ENCODE measurements at regions not wholly inside any gene's neighbourhood (a gene's known extent, or its start where the extent isn't known, plus 50 kb on each side); places are given as distances from the start of the nearest gene placed in this dataset.

DNA sequence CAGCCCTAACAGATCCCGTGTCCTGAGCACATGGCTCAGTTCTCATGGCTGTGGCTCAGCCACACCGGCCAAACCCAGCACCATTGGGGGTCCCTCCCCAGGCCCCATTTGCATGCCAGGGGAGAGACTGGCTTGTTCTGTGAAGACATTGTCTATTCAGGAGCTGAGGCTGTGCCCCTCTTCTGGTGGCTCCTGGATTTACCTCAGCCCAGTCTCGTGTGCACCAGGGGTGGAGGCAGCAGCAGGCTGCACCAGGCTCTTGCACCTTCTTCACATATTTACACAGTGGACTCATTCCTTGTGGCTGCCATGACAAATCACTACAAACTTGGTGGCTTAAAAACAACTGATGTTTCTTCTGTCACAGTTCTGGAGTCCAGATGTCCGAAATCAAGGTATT is 92.4 kb upstream of the ITGA6 start:
- DNase-seq, result no peak

DNA sequence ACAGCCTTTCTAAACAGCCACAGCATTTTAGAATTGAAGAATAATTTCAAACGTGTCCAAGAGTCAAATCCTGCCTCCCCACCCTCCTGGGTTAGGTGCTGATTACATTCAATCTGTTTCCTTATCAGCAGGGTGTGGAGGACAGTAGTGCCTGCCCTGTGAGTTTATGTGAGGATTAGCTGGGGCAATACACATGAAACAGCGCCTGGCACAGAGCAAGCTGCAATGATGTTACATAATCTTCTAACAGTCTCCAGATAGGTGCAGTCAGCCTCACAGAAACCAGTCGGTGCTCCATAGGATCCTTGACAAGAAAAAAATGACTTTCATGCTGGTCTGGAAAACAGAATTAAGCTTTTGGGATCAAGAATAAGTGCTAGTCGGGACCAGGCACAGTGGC is 91.7 kb upstream of the ITGA6 start:
- no peak for DNase-seq

DNA sequence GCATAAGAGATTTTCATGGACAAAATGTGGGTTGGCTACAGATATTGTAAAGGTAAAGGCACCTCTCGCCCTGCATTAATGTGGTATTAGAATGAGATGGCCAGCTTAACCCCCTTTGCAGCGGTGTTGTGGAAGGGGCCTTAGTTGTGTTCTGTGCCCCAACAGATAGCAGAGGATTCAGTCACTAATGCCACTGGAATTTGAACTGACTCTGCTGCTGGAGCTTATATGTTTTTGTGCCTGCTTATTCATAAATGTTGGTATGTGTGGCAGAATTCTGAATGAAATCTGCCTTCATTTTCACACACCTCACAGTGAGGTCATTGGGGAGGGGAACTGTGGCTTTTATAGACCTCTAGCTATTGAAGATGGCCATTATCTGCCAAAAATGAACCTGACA is 90.7 kb upstream of the ITGA6 start:
- no peak for DNase-seq

DNA sequence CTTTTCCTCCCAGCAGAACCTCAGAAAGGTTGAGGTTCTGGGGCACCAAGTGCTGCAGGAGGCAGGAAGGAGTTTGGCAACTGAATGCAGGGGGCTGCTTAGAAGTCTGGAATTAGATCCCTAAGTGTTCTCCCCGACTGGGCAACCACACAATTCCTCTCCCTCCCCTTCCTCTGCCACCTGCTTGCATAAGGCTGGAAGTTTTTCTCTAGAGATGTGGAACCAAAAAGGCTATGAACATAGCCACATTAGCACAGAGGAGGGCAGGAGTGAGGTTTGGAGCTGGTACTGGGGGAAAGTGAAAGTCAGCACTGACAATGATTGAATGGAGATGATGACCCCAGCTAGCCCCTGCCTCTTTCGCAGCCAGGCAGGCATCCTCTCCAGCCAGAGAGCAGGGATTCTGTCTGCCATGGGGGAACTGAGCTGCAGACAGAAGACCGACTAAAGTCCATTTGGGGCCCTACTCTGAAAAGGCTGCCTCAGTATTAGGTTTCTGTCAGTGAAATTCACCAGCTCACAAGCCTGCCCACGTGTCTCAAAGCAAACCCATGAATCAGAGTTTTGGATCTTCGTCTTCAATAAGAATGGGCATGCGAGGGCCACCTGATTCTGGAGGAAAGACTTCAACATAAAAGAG is 87.9 kb upstream of the ITGA6 start:
- DNase-seq, result no peak

DNA sequence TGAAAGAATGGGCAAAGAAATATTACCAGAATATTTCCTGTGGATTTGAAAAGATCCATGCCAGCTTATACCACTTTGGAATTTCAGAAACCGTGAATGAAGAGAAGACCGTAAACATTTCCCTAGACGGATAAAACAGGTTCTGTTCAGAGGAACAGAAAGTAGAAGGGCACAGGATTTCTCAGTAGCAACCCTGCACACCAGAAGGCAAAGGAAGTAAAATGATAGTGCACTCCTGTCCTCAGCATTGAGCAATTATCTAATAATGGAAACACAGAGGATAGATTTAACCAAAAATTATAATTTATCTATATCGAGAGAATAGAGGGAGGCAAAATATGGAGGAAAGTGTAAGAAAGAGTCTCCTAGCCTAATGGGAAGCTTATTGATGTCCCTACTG is 87.0 kb upstream of the ITGA6 start:
- DNase-seq, result no peak

DNA sequence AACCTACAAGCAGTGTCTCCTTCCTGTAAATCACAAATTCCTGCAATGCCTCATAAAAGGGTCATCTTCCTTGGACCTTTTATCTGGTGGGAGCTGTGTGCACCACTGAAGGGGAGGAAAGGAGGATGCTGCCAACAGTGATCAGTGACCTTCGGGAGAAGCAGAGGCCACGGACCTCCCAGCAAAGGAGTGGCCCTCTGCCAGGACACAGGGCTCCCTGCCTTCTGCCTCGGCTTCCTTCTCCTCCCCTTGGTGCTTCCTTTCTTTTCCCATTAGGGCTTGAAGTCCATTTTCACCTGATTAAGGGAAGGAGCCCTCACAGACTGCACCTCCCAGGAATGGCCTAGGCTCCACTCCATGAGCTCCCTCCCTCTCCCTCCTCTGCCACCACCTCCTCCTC is 85.3 kb upstream of the ITGA6 start:
- no peak for DNase-seq

DNA sequence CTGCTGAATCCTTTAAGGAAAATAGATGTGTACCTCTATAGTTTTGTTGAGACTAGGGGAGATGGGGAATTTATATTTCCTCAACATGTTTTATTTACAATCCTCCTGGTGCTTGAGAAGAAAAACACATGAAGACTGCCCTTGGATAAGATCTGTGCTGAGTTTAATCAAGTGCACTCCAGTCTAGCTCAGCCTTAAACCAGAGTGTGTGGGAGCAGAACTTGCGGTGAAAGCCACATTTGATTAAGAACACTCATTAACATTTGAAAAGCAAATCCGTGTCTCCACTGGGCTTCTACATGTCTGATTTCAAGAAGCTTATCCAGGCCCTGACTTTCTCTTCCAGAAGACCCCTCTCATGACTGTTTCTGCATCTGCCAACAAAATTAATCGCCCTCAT is 84.8 kb upstream of the ITGA6 start:
- no peak for DNase-seq

DNA sequence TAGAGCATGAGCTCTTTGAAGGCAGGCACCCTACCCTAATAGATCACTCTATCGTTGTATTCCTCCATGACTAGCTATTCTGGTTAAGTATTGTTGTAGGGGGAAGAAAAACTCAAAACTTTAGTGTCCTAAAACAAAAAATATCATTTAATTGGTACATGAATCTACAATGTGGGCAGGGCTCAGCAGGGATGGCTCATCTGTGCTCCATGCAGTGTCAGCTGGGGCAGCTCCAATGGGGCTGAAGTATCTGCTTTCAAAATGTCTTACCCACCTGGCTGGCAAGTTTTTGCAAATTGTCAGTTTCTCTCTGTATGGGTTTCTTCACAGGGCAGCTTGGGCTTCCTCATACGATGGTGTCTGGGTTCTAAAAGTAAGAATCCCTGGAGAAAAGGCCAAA is 83.2 kb upstream of the ITGA6 start:
- no peak for DNase-seq

DNA sequence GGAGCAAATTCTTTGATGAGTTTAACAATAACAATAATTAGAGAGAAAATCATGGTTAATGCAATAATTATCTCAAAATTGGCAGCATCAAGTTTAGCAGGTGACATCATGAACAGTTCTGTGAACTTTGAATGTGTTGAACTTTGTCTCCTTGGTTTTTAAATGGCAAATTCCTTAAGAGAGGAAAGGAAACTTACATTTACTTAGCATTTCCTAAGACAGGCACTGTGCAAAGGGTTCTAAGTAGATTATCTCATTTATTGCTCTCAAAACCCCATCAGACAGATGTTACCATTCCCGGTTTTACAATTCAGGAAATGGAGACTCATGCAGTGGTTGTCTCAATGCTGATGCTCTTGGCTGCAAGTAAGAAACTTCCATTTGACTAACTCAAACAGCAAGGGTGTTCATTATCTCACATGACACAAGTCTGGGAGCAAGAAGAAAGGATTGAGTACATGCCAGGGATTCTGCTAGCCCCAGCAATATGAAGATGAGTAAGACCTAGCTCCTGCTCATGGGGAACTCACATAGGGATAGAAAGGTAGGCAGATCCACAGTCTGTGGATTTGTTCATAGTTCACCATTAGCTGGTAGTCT is 81.3 kb upstream of the ITGA6 start:
- DNase-seq, result no peak

DNA sequence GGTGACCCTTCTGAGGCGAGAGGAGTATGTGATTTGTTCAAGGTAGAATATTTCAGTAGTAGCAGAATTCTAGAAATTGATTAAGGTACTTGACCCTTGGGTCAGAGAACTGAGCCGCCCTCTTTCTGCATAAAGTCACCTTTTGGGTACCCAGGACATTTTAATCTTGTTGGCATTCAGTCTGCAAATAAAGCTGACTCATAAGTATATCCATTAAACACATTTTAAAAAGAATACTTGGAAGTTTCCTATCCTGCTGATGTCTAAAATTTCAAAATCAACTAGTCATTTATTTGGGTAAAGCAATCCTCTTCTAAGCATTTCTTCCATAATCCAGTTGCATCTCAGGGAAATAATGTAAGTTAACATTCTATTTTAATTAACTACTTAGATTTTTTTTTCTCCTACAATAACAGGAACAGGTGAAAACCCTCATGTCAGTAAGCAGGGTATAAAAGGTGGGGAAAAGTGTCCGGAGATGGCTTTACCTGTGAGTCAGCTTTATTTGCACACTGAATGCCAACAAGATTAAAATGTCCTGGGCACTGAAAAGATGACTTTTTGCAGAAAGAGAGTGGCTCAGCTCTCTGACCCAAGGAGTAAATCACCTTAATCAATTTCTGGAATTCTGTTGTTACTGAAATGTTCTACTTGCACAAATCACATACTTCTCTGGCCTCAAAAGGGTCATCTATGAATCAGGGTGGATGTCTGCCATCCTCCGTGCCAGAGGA is 78.7 kb upstream of the ITGA6 start:
- DNase-seq, result no peak

DNA sequence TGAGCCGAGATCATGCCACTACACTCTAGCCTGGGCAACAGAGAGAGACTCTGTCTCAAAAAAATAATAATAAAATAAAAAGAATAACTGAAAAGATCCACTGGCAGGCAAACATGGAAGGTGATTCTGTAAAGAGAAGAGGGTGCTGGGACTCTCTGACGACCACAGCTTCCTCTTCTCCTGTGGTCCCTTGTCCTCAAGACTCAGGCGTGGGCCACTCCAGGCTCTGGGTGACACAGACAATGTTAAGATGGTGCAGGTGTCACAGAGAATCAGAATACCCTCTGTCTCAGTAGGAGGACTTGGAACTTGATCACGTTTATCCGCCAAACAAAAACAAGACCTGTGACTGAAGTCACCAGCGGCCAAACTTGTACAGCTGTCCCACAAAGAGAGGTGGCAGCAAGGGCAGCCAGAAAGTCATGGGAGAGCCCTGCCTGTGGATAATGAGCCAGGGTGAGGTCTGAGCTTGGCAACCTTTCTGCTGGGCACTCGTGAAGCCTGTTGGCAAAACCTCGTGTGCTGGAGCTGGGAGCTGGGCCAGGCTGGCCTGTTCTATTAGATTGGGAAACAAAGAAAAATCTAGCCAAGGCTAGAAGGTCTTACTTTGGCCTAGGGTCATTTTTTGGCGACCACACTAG is 76.4 kb upstream of the ITGA6 start:
- DNase-seq, result no peak

DNA sequence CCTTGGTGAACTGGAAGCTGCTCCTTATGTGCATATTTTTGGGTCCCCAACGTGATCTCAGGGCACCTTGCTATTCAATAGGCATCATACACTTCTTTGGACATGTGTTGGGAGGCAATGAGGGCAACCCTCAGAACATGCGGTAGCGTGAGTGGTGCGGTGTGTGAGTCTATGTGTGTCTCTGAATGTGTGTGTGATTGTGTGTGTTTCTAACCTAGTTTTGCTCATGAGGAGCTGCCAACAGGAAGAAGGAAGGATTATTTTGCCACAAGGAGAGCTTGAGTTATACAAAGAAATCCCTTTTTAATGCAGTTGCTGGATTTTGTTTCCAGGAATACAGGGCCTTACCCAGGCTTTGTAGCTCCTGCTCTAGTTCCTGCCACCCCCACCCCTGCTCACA is 75.8 kb upstream of the ITGA6 start:
- no peak for DNase-seq

DNA sequence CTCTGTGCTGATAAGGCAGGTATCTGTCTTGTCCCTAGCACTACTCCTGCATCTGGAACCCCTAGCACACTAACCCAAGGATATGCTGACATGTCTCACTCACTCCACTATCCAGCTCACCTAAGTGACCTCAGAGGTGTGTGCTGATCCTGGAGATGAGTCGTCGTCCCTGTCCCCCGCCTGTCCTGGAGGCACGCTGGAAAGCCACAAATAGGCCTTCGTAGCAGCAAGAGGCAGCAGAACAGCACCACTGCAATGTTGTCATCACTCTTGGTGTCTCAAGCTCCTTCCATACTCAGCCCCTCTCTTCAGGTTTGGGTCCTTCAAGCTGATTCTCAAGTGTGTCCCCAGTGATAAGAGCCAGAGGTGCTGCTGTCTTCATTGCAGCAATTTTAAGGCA is 73.0 kb upstream of the ITGA6 start:
- no peak for DNase-seq

DNA sequence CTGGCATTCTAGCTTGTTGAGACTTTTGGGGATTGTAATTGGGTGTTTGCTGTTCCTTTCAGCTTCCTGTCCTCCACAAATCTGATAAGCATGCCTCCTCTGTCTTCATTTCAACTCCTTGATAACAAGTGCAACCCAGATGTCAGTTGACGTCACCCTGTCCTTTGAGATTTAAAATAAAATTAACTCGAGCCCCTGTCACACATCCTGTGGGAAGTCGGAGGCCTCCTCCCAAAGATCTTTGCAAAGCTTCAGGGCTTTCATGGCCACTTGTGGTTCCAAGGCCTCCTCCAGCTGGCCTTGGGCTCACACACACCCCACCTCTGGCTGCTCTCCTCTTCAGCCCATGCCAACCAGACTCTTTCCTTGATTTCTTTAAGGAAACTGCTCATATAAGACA is 69.9 kb upstream of the ITGA6 start:
- DNase-seq, result no peak

DNA sequence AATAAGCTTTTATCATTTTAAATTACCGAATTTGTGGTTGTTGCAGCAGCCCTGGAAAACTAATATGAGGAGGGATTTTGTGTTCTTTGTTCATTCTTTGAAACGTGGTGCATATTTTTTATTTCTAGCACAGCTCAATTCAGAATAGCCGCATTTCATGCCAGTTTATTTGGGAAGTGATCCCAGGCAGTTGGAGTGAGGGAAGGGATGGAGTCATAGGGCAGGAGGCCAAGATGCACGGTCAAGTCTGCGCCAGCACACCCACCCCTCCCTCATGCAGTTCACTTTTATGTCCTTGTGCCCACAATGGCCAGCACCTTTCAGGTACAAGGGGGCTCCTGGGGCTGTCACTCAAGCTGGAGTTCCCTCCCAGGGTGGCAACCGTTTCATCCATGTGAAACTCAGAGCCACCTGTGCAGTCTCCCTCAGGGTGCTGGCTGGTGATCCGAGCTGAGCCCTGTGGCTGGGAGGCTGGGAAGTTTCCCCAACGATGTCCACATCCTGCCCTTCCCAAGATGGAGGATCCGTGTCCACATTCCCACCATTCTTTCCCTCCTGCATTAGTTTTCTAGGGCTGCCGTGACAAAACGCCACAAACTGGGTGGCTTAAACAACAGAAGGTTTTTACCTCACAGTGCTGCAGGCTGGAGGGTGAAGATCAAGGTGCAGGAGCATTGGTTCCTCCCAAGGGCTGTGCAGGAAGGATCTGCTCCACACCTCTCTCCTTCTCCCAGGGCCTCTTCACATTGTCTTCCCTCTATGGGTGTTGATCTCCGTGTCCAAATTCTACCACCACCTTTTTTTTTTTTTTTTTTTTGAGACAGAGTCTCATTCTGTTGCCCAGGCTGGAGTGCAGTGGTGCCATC is 68.5 kb upstream of the ITGA6 start:
- no peak for DNase-seq

DNA sequence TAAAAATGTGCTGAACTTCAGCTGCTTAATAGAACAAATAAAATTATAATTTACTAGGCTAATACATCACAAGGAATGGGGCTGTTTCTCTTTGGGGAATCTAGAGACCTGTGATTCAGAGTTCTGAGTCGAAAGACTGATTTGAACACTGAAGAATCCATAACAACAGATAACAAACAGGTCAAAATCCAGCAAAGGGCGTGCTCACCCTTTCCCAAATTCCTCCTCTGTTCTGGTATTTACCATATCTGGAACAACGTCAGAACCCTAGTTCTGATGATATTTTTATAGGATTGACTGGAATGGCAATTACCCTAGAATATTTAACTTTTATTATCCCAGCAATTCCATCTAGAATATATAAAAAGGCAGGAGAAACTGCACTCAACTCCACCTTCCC is 66.0 kb upstream of the ITGA6 start:
- no peak for DNase-seq

DNA sequence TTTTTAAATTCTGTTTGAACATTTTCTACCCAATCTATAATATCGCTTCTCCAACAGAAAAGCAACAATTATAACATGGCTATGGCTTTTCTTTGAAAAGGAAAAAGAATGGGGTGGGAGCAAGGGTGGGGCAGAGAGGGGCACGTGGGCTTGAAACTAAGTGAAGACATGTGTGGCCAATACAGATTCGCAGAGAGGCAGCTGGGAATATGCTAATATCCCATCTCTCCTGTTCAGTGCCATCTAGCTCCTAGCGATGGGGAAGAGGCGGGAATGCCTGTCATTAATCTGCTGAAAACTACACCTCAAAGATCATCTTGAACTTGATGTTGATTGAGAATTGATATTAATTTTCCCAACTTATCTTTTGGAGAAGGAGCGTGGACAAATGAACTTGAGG is 65.5 kb upstream of the ITGA6 start:
- no peak for DNase-seq

DNA sequence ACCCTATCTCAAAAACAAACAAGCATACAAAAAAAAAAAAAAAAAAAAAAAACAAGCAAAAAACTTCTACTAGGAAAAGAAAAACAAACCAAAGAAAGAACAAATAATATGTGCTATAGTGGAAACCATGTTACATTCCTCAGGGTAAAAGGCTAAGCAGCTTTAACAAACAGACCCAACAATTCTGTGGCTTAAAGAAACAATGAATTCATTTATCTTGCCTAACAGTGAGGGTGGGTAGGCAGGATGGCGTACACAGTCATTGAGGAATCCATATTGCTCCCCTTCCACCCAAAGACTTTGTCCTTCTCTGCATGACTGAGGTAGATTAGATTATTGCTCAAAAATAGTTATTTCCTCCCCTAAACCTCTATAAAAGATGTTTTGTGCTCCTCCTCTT is 63.1 kb upstream of the ITGA6 start:
- DNase-seq, result no peak

DNA sequence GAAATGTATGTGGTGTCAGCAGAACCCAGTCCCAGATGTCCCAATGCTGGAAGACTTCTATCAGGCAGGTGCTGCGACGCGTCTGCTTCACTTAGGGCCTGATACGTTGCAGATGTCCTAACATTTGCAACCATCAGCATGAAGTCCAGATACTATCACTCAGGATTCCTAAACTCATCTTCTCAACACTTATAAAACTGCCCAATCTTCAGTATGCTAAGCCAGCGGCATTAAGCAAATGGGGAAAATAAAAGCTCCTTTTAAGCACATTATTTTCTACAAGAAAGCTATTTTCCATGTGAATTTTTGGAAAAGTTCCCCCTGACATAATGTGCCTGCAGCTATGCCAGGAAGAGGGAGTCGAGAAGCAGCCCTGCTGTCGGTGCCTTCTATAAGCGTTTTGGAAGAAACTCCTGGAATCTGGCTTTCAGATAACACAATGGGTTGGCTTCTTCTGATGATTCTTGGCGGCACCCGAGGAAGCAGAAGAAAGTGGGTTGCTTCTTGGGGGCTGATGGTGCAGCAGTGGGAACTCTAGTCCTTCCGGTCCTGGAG is 60.7 kb upstream of the ITGA6 start:
- no peak for DNase-seq

DNA sequence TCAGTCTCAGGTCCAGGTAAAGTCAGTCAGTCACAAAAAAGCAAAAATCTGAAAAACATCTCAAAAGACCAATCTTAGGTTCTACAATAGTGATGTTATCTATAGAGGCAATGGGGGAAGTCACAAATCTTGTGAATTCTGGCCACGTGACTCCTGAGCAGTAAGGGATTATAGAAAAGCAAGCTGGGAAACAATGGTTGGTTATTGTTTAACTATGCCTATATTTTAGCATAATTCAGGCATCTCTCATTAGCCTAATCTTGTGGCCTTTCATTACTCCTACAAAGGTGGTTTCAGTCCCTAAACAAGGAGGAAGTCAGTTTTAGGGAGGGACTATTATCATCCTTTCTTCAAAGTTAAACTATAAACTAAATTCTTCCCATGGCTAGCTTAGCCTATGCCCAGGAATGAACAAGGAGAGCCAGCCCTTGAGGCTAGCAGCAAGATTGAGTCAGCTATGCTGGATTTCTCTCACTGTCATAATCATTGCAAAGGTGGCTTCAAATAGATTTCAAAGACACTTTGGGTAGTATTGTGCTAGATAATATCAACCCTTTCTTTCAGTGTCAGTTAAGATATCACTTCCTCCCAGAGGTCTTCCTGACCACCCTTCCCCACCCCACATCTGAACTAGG is 56.4 kb upstream of the ITGA6 start:
- DNase-seq, result no peak

DNA sequence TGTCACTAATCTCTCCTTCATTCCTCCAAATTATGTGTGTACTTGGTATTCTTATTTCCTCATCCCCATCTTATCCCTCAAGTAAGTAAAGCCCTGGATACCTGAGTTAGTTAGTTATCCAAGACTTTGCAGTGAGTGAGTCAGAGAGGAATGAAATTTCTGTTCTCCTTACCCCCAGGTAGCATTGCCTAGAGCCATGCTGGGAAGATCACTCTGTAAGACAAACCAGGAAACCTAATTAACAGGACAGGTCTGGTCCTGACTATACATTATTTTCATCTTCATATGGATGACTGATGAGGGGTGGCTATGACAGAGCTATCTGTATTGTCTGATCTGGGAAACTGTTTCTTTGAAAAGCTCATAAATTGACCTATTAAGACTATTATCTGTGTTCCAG is 55.0 kb upstream of the ITGA6 start:
- DNase-seq, result no peak

DNA sequence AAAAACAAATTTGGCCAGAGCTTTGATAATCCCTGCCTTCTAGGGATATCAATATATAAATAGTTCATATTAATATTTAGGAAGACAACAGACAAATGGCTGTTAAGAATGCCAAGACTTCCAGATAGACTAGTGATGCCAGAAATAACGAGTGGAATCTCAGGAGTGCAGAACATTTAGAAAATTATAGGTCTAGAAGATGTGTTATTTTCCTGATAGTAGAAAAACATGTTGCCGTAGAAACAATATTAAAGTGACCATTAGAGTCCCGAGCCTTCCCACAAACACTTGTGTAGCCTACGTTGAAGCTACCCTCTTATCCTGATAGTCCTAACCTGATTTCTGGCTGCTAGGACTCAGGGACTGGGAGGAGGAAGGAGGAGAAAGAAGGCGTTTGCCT is 54.3 kb upstream of the ITGA6 start:
- DNase-seq, result no peak
